ENCODE measurements at regions not wholly inside any gene's neighbourhood (a gene's known extent, or its start where the extent isn't known, plus 50 kb on each side); places are given as distances from the start of the nearest gene placed in this dataset.

- peak; percentile 22; the same call in 1 of the 2 replicates for TF ChIP-seq ZBTB37 (CRISPR knock-in tag; IDR thresholded peaks at IDR 0.05)
- TF ChIP-seq ZNF768 (CRISPR knock-in tag; IDR thresholded peaks at IDR 0.05): peak; percentile 9; the same call in 1 of the 2 replicates
- TF ChIP-seq EP300 (IDR thresholded peaks at IDR 0.05; ENCODE audit: low read depth in 2 of 2, low read length in 2 of 2): no peak; a peak in 1 of 4 replicates
- TF ChIP-seq EP300 (CRISPR knock-in tag; IDR thresholded peaks at IDR 0.05; ENCODE audit: borderline replicate concordance): no peak
- TF ChIP-seq ZNF773 (CRISPR knock-in tag; IDR thresholded peaks at IDR 0.05; ENCODE audit: borderline replicate concordance): no peak
- no peak for TF ChIP-seq ZNF30 (CRISPR knock-in tag; IDR thresholded peaks at IDR 0.05)
- no peak for TF ChIP-seq ZNF747 (CRISPR knock-in tag; IDR thresholded peaks at IDR 0.05; ENCODE audit: borderline replicate concordance)
- no peak for TF ChIP-seq ZSCAN22 (CRISPR knock-in tag; IDR thresholded peaks at IDR 0.05)
- no peak for TF ChIP-seq ZNF276 (CRISPR knock-in tag; IDR thresholded peaks at IDR 0.05; ENCODE audit: low read depth)
- no peak for TF ChIP-seq SMARCE1 (IDR thresholded peaks at IDR 0.05; ENCODE audit: borderline replicate concordance)
- TF ChIP-seq KDM2A (CRISPR knock-in tag; IDR thresholded peaks at IDR 0.05; ENCODE audit: borderline replicate concordance, low read depth): no peak
- no peak; the same call in 1 of the 2 replicates for TF ChIP-seq ZFY (CRISPR knock-in tag; IDR thresholded peaks at IDR 0.05)
- 0 out of 2 replicates have a peak, but pooled peaks have one; percentile 59 for TF ChIP-seq ZNF552 (CRISPR knock-in tag; IDR thresholded peaks at IDR 0.05; ENCODE audit: borderline replicate concordance)
- TF ChIP-seq POLR2AphosphoS2 (IDR thresholded peaks at IDR 0.05; ENCODE audit: low read depth, low read length): no peak
- TF ChIP-seq NR2F1 (CRISPR knock-in tag; IDR thresholded peaks at IDR 0.05): no peak
- TF ChIP-seq ZNF564 (CRISPR knock-in tag; IDR thresholded peaks at IDR 0.05): 0 out of 2 replicates have a peak, but pooled peaks have one; percentile 55
- TF ChIP-seq ZNF484 (CRISPR knock-in tag; IDR thresholded peaks at IDR 0.05; ENCODE audit: borderline replicate concordance, low read depth): no peak
- TF ChIP-seq HBP1 (CRISPR knock-in tag; IDR thresholded peaks at IDR 0.05; ENCODE audit: low read depth): no peak
- TF ChIP-seq ZNF674 (CRISPR knock-in tag; IDR thresholded peaks at IDR 0.05; ENCODE audit: low read depth): no peak
- TF ChIP-seq ZNF687 (CRISPR knock-in tag; IDR thresholded peaks at IDR 0.05): peak; percentile 73
- TF ChIP-seq THAP11 (CRISPR knock-in tag; IDR thresholded peaks at IDR 0.05): no peak
Measured at GRCh38 chr2:120632796-120633646, 102.6 kb upstream of the GLI2 start (continued).
